GM12872 (cell line): ENCODE measurements at regions not wholly inside any gene's neighbourhood (a gene's known extent, or its start where the extent isn't known, plus 50 kb on each side); places are given as distances from the start of the nearest gene placed in this dataset.

Source experiments
- CTCF ChIP-seq: IDR thresholded peaks from 3 replicates; pipeline ENCODE4 v1.5.1; 2011; ENCODE audit warnings: low read depth, mild to moderate bottlenecking, low read length, moderate library complexity; ENCODE audit not compliant: insufficient read depth

- no peak for TF ChIP-seq CTCF
Observed at GRCh38 chr16:64704386-64704785, 417.5 kb downstream of the CDH11 start.

GRCh38 chr16:64702415-64702814 is 419.4 kb downstream of the CDH11 start:
- TF ChIP-seq CTCF: no peak

DNA sequence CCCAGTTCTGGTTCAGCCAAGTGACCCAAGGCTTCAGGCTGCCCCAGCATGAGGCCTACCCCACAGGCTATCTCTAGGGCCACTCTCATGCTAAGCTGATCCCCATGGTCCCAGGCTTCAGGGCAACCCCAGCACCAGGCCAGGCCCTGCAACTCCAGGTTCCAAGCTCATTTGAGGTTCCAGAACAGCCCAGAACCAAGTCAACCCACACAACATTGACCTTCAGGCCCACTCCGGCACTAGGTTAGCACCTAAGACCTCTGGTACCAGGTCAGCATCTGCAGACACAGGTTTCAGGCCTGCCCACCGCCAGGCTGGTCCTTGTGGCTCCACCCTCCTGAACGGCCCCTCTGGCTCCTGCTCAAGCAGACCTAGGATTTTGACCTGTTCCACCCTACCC is 421.2 kb downstream of the CDH11 start:
- no peak for TF ChIP-seq CTCF

- TF ChIP-seq CTCF: no peak
Observed at GRCh38 chr16:64696866-64697265, 425.0 kb downstream of the CDH11 start.

- no peak for TF ChIP-seq CTCF
Observed at GRCh38 chr16:64695684-64696083, 426.2 kb downstream of the CDH11 start.

DNA sequence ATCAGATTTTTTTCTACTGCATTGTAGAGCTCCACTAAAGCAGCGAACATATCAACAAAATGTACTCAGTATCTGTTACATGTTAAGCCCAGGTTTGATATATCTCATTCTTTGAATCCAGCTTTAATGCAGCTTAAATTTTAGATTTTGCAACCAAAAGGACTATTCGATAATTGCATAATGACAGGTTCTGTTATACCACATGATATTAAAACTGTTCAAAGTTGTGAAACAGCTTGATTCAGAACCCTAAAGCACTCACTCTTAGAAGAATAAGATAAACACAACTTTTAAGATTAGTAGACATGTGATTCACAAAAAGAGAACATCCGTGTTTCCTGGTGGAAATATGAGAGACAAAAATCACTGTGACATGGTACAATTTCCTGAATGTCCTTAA is 427.9 kb downstream of the CDH11 start:
- TF ChIP-seq CTCF: no peak

GRCh38 chr16:64687786-64688185 is 434.1 kb downstream of the CDH11 start:
- no peak for TF ChIP-seq CTCF

- TF ChIP-seq CTCF: no peak
Observed at GRCh38 chr16:64687123-64687522, 434.7 kb downstream of the CDH11 start.
